A673 (cell line): ENCODE measurements at regions not wholly inside any gene's neighbourhood (a gene's known extent, or its start where the extent isn't known, plus 50 kb on each side); places are given as distances from the start of the nearest gene placed in this dataset.

ENCODE experiments used
- CTCF ChIP-seq: fragments of 300-800, 200-600 bp; sonication (generic); conservative IDR thresholded peaks from 2 replicates; pipeline ENCODE4 v1.5.1; 2017; ENCODE audit warnings: low read depth, mild to moderate bottlenecking, antibody characterized with exemption, low read length, moderate library complexity, mixed read lengths
- EZH2 ChIP-seq: fragments of 200-600 bp; sonication (generic); IDR thresholded peaks from 2 replicates; pipeline ENCODE4 v1.6.1; 2017; ENCODE audit warnings: borderline replicate concordance, low read depth, mild to moderate bottlenecking, mixed read lengths, antibody characterized with exemption, low read length; ENCODE audit not compliant: poor library complexity, severe bottlenecking

DNA sequence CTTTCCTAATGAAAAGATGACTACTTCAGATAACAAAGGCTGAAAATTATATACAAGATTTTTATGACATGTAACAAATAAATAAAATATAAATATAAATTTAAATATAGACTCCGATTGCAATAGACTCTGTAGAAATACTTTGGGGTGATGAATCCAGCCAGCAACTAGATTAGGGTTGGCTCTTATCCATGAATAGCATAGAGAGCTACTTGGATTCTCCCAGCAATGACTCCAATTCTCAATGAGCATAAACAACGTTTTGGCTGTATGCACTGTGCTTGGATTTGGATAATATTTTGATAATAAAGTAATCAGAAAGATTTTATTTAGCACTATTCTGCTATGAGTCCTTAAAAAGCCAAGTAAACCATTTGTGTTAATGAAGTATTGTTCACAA, 58.0 kb upstream of the LRFN5 start:
- TF ChIP-seq EZH2 (no peak), CTCF (no peak)
